GM12878 (cell line): ENCODE measurements at regions not wholly inside any gene's neighbourhood (a gene's known extent, or its start where the extent isn't known, plus 50 kb on each side); places are given as distances from the start of the nearest gene placed in this dataset.

Source experiments
- EZH2 ChIP-seq: IDR thresholded peaks from 2 replicates; pipeline ENCODE4 v1.6.1; 2012; ENCODE audit warnings: low read depth, mild to moderate bottlenecking, control low read depth, inconsistent platforms, low read length, borderline replicate concordance; ENCODE audit not compliant: control insufficient read depth
- GABPA ChIP-seq: IDR thresholded peaks from 2 replicates; pipeline ENCODE4 v1.6.1; 2014; ENCODE audit warnings: antibody characterized with exemption, low read depth, mild to moderate bottlenecking, inconsistent platforms
- MAX ChIP-seq: IDR thresholded peaks from 2 replicates; pipeline ENCODE4 v1.6.1; 2012; ENCODE audit warnings: low read depth, low read length, improper control_type of control experiment
- MXI1 ChIP-seq: fragments of 150-350 bp; IDR thresholded peaks from 2 replicates; pipeline ENCODE4 v1.6.1; 2011; ENCODE audit warnings: low read depth, mild to moderate bottlenecking, inconsistent platforms, low read length, improper control_type of control experiment
- MYC ChIP-seq: IDR thresholded peaks from 2 replicates; pipeline ENCODE4 v1.6.1; 2011; ENCODE audit warnings: mild to moderate bottlenecking, low read length, moderate library complexity, inconsistent platforms; ENCODE audit not compliant: insufficient read depth, insufficient replicate concordance, insufficient read length, severe bottlenecking
- NR2F1 ChIP-seq: fragments of 450-650 bp; conservative IDR thresholded peaks from 2 replicates; pipeline ENCODE4 v1.6.1; 2017; ENCODE audit warnings: mild to moderate bottlenecking
- PML ChIP-seq: IDR thresholded peaks from 2 replicates; pipeline ENCODE4 v1.6.1; 2012; ENCODE audit warnings: low read length, inconsistent platforms
- POLR2A ChIP-seq: IDR thresholded peaks from 2 replicates; pipeline ENCODE4 v1.6.1; 2011; ENCODE audit warnings: low read depth, mild to moderate bottlenecking, low read length
- SMARCA5 ChIP-seq: fragments of 450-650 bp; IDR thresholded peaks from 2 replicates; pipeline ENCODE4 v1.6.1; 2017; ENCODE audit warnings: mild to moderate bottlenecking
- USF1 ChIP-seq: IDR thresholded peaks from 2 replicates; pipeline ENCODE4 v1.6.1; 2011; ENCODE audit warnings: borderline replicate concordance, low read depth, mild to moderate bottlenecking, moderate library complexity, mixed read lengths, low read length; ENCODE audit not compliant: insufficient read depth; ENCODE audit errors: extremely low read length
- TF ChIP-seq, protein P1 (sequence below), 3 experiments: IDR thresholded peaks in 2 of 3; conservative IDR thresholded peaks in 1 of 3; 2 replicates each; pipeline ENCODE4 v1.5.1; 2011; ENCODE audit warnings: low read depth in 3 of 3, low read length in 3 of 3, mild to moderate bottlenecking in 3 of 3, control low read depth in 2 of 3, moderate library complexity in 2 of 3, inconsistent platforms in 1 of 3, mixed read lengths in 1 of 3; ENCODE audit not compliant: control insufficient read depth in 2 of 3, insufficient read depth in 1 of 3; ENCODE audit errors: extremely low read depth in 1 of 3
- TF ChIP-seq, protein P2 (sequence below): IDR thresholded peaks from 2 replicates; pipeline ENCODE4 v1.6.1; 2012; ENCODE audit warnings: low read length, inconsistent platforms
- TF ChIP-seq, protein P3 (sequence below): fragments of 450-650 bp; IDR thresholded peaks from 2 replicates; pipeline ENCODE4 v1.6.1; 2016; ENCODE audit warnings: mild to moderate bottlenecking
- TF ChIP-seq, protein P4 (sequence below): IDR thresholded peaks from 2 replicates; pipeline ENCODE4 v1.6.1; 2011; ENCODE audit warnings: mild to moderate bottlenecking, low read depth, low read length, moderate library complexity; ENCODE audit not compliant: insufficient replicate concordance

DNA sequence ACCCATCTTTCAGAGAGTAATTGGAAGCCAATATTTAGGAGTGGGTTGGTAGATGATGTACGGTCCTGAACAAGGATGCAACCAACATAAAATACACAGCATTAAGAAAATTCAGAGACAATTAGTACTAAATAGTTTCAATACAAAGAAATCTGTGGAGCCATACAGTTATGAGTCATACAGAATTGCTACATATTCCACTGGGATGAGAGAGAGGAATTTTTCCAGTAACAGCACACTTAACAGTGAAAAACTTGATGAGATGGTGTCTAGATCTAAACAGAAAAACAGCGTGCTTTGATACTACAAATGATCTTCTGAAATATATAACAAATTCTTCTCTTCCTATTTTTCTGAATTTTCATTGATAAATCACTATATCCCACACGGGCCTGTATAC is 1999.3 kb upstream of the CDH9 start:
- TF ChIP-seq NR2F1 (no peak), SMARCA5 (no peak), USF1 (no peak), PML (no peak), POLR2A (no peak), GABPA (no peak), MYC (no peak), MXI1 (no peak), EZH2 (no peak), MAX (no peak)
- TF ChIP-seq, protein P1, sequence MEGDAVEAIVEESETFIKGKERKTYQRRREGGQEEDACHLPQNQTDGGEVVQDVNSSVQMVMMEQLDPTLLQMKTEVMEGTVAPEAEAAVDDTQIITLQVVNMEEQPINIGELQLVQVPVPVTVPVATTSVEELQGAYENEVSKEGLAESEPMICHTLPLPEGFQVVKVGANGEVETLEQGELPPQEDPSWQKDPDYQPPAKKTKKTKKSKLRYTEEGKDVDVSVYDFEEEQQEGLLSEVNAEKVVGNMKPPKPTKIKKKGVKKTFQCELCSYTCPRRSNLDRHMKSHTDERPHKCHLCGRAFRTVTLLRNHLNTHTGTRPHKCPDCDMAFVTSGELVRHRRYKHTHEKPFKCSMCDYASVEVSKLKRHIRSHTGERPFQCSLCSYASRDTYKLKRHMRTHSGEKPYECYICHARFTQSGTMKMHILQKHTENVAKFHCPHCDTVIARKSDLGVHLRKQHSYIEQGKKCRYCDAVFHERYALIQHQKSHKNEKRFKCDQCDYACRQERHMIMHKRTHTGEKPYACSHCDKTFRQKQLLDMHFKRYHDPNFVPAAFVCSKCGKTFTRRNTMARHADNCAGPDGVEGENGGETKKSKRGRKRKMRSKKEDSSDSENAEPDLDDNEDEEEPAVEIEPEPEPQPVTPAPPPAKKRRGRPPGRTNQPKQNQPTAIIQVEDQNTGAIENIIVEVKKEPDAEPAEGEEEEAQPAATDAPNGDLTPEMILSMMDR (IDR thresholded peaks at IDR 0.05 in 2 of 3, conservative IDR thresholded peaks at IDR 0.05 in 1 of 3; ENCODE audit: control insufficient read depth in 2 of 3, extremely low read depth in 1 of 3, insufficient read depth in 1 of 3, low read depth in 3 of 3, low read length in 3 of 3) = no peak
- TF ChIP-seq, protein P2, sequence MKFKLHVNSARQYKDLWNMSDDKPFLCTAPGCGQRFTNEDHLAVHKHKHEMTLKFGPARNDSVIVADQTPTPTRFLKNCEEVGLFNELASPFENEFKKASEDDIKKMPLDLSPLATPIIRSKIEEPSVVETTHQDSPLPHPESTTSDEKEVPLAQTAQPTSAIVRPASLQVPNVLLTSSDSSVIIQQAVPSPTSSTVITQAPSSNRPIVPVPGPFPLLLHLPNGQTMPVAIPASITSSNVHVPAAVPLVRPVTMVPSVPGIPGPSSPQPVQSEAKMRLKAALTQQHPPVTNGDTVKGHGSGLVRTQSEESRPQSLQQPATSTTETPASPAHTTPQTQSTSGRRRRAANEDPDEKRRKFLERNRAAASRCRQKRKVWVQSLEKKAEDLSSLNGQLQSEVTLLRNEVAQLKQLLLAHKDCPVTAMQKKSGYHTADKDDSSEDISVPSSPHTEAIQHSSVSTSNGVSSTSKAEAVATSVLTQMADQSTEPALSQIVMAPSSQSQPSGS = no peak
- TF ChIP-seq, protein P3, sequence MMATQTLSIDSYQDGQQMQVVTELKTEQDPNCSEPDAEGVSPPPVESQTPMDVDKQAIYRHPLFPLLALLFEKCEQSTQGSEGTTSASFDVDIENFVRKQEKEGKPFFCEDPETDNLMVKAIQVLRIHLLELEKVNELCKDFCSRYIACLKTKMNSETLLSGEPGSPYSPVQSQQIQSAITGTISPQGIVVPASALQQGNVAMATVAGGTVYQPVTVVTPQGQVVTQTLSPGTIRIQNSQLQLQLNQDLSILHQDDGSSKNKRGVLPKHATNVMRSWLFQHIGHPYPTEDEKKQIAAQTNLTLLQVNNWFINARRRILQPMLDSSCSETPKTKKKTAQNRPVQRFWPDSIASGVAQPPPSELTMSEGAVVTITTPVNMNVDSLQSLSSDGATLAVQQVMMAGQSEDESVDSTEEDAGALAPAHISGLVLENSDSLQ = no peak
- TF ChIP-seq, protein P4, sequence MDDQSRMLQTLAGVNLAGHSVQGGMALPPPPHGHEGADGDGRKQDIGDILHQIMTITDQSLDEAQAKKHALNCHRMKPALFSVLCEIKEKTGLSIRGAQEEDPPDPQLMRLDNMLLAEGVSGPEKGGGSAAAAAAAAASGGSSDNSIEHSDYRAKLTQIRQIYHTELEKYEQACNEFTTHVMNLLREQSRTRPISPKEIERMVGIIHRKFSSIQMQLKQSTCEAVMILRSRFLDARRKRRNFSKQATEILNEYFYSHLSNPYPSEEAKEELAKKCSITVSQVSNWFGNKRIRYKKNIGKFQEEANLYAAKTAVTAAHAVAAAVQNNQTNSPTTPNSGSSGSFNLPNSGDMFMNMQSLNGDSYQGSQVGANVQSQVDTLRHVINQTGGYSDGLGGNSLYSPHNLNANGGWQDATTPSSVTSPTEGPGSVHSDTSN = no peak
